ENCODE measurements at regions not wholly inside any gene's neighbourhood (a gene's known extent, or its start where the extent isn't known, plus 50 kb on each side); places are given as distances from the start of the nearest gene placed in this dataset.
"Not testable (repeated sequence)": the region's sequence is repeated elsewhere in the genome, so short reads cannot be mapped to it uniquely, and the experiment has no call there.

DNA sequence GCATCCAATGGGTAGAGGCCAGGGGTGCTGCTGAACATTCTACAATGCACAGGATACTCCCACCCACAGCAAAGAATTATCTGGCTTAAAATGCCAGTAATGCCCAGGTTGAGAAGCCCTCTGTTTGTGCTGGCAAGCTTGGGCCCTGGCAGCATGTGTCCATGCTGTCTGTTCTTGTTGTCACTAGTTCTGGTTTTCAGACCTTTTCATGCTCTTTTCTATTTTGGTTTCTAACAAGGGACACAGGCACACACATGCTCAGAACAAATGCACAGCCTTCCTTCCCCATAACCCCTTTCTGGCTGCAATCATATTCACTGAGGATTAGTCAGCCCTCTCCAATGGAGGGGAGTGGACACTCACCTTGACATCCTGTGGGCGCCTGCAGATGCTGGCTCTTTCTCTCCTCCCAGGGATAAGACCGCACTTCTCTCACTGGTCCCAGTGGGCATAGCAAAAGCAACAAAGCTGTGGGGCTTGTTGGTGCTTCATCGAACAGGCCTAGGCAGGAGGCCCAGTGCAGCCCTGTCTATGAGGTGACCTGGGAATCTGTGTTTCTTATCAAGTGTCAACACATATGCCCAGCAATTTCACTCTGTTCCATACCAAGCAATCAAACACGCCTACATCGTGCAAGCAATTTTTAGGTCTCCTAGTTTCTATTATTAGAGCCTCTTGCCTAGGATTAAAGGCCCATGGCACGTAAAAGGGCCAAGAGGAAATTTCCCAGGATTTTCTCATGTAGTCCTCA lies 271.1 kb upstream of the CCL2 start:
- no peak for DNase-seq

- DNase-seq, result no peak
These were observed 269.0 kb upstream of the CCL2 start for GRCh38 chr17:33986088-33986487.

DNA sequence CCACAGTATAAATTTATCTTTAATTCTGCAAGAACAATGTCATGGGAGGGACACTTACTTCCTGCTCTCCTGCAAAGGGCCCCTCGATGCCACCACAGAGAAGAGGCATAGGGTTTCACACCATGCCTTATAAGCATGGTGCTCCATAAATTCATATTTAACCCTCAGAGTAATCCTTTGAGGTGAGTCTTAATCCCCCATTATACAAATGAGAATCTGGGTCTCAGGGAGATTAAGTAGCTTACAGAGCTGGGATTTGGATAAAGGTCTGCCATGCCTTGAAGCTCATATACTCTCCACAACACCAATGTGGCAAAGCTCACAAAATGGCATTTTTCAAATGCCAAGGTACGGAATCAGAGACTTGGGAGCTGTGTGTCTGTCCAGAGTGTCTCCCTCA lies 268.5 kb upstream of the CCL2 start:
- no peak for DNase-seq

- DNase-seq, result no peak
These were observed 267.9 kb upstream of the CCL2 start for GRCh38 chr17:33987162-33987561.

- DNase-seq, result no peak
These were observed 265.5 kb upstream of the CCL2 start for GRCh38 chr17:33989361-33990148.

- DNase-seq, result peak; percentile 45 to 52 (median 46)
These were observed 264.0 kb upstream of the CCL2 start for GRCh38 chr17:33990943-33991706.

DNA sequence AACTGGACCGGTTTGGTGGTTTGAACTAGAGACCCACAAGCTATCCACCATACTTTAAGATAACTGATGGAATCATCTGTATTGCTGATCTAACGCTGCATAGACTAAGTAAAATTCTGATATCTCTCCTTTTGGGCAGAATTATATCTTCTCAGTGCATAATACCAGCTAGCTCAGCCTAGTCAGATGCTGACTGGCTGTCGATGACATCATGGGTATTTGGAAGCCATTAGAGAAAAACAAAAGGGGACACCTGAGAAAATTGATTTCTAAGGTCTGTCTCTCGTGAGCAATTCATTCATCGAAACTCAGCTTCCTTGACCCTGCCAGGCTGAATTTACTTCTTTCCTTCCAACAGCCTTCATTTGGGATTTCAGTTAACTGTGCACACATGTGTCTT lies 263.0 kb upstream of the CCL2 start:
- no peak for DNase-seq

DNA sequence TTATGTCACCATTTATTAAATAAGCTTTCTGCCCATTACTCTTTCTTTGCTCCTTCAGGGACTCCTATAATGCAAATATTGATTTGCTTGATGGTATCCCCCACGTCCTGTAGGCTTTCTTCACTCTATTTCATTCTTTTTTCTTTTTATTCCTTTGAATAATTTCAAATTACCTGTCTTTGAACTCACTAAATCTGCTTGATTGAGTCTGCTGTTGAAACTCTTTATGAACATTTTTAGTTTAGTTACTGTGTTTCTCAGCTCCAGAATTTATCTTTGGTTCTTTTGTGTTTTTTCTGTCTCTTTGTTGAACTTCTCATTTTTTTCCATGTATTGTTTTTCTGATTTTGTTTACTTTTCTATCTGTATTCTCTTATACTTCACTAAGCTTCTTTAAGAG lies 254.4 kb upstream of the CCL2 start:
- DNase-seq, result no peak

- DNase-seq, result no peak
These were observed 253.8 kb upstream of the CCL2 start for GRCh38 chr17:34001246-34001645.

DNA sequence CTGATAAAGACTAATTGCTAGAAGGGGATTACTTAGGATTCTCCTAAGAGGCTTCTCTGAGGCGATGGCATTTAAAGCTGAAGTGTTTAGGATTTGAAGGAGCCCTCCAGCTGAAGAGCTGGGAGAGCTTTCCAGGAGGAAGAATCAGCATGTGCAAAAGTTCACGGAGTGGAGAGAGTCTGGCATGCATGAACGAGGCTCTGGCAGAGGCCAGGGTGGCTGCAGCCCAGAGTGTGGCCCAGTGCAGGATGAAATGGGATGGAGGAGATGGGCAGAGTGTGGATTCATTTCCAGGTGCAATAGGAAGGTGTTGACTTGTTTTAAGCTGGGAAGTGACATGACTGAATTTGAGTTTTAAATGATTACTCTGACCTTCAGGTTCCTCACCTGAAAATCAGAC lies 249.0 kb upstream of the CCL2 start:
- DNase-seq, result no peak

- no peak for DNase-seq
These were observed 247.0 kb upstream of the CCL2 start for GRCh38 chr17:34008125-34008524.

DNA sequence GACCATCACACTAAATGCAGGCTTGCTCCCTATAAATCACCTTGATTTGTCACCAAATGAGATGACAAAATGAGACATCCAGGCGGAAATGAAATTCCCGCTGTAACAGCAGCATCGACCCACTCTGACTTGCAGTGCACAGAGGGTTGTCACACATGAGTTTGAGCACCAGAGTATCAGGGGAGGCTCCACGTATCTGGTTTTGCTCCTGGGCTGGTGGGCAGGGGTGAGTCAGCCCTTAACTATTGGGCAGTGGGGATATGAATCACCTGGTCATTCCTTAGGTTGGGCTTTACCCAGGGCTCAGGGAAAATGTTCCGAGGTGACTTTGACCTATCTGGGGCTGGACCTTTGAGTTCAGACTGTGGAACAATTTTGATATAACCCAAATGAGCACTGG lies 245.2 kb upstream of the CCL2 start:
- no peak for DNase-seq

- no peak for DNase-seq
These were observed 244.6 kb upstream of the CCL2 start for GRCh38 chr17:34010534-34010933.

- no peak for DNase-seq
These were observed 243.5 kb upstream of the CCL2 start for GRCh38 chr17:34011599-34011998.

DNA sequence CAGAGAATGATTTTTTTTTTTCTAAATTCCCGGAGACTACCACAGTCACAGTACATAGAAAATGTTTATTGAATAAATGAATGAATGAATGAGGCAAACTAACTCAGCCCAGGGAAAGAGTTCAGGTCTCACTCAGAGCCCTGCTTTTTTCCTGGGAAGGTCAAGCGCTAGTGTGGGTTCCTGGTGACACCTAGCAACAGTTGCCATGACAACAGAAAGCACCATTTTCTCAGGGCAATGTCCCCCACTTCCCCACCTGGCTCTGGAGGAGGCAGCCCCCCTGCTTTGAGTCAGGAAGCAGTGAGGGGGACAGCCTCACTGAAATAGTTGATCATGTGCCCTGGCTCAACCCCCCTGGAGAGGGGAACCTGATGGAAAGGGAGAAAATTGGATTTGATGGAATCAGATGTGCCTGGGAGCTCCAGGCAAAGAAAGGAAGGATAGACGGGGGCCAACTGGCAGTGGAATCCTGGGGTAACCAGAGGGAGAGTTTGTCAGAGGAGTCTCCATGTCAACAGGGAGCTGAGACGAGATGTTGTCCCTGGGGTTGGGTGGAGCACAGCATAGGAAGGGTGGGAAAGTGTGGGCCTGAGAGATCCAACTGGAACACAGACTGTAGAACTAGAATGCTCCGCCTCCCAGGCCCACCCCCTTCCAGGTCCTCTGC lies 242.2 kb upstream of the CCL2 start:
- no peak for DNase-seq

DNA sequence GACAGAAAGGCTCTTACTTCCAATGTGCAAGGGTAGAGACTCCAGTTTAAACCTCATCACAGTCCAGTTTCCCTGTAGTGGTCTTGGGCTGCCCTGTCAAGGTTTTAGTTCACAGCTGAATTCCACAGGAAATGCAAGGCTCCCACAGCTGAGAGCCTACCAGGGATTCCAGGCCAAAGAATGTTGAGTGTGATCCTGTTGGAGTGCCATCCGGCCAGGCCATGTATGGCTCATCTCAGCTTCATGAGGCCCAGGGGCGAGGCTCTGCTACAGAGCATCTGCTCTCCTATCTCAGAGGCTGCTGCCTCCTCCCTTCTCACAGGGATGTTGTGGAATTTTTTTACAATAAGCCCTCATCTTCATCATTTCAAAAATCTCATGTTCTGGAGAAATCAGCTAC lies 239.8 kb upstream of the CCL2 start:
- no peak for DNase-seq

DNA sequence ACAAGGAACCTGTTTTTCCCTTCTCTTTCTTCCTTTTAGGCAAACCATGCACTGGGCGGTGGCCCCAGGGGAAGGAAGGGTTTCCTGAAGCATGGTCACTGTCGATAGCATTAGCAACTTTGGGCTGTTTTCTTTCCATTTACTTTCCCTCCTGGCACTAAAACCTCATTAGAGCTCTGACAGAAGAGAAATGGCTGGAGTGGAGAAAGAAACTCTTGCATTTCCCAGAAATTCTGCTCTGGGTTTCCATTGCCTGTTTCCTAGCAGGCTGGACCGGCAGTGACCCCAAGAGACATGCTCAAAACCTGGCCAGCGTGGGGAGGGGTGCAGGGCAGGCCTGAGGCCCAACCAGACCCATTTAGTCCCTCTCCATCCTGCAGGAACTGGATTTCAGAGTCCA lies 230.7 kb upstream of the CCL2 start:
- DNase-seq, result no peak

- DNase-seq, result peak in 2 of 3 donors; percentile 3 to 5
These were observed 230.1 kb upstream of the CCL2 start for GRCh38 chr17:34024806-34025551.

- DNase-seq, result not testable (repeated sequence)
These were observed 224.5 kb upstream of the CCL2 start for GRCh38 chr17:34030601-34031000.

- DNase-seq, result not testable (repeated sequence)
These were observed 222.8 kb upstream of the CCL2 start for GRCh38 chr17:34032305-34032704.

GRCh38 chr17:34038786-34039185 lies 216.3 kb upstream of the CCL2 start:
- DNase-seq, result not testable (repeated sequence)

- DNase-seq, result not testable (repeated sequence)
These were observed 215.9 kb upstream of the CCL2 start for GRCh38 chr17:34039213-34039612.

All from suppressor macrophage treated with lipopolysaccharide for 1 hour (primary cell).